Glutamatergic neuron (in vitro differentiated cells): ENCODE measurements at regions not wholly inside any gene's neighbourhood (a gene's known extent, or its start where the extent isn't known, plus 50 kb on each side); places are given as distances from the start of the nearest gene placed in this dataset.

Experiments used
- DNase-seq: peaks from one replicate; pipeline ENCODE4 v3.0.0; 2022
- H3K27ac Mint-ChIP-seq: one replicate; pipeline ENCODE4 v1.8.0; 2020; ENCODE audit warnings: mild to moderate bottlenecking, mixed read lengths, inconsistent platforms; ENCODE audit not compliant: unreplicated experiment
- H3K27me3 Mint-ChIP-seq: one replicate; pipeline ENCODE4 v1.8.0; 2020; ENCODE audit warnings: mild to moderate bottlenecking, moderate library complexity, mixed read lengths, inconsistent platforms; ENCODE audit not compliant: unreplicated experiment
- H3K36me3 Mint-ChIP-seq: one replicate; pipeline ENCODE4 v1.8.0; 2020; ENCODE audit warnings: mild to moderate bottlenecking, mixed read lengths, inconsistent platforms; ENCODE audit not compliant: unreplicated experiment
- H3K4me1 Mint-ChIP-seq: one replicate; pipeline ENCODE4 v1.8.0; 2020; ENCODE audit warnings: mild to moderate bottlenecking, low read depth, mixed read lengths, inconsistent platforms; ENCODE audit not compliant: unreplicated experiment
- H3K4me3 Mint-ChIP-seq: one replicate; pipeline ENCODE4 v1.8.0; 2020; ENCODE audit warnings: mild to moderate bottlenecking, mixed read lengths, inconsistent platforms; ENCODE audit not compliant: unreplicated experiment
- H3K9me3 Mint-ChIP-seq: one replicate; pipeline ENCODE4 v1.8.0; 2020; ENCODE audit warnings: mild to moderate bottlenecking, moderate library complexity, mixed read lengths, inconsistent platforms; ENCODE audit not compliant: unreplicated experiment
- TF ChIP-seq, protein P1 (sequence below): fragments of 200-600 bp; sonication (generic); IDR thresholded peaks from one replicate; pipeline ENCODE4 v1.5.0; 2021; ENCODE audit not compliant: partially characterized antibody, unreplicated experiment

DNA sequence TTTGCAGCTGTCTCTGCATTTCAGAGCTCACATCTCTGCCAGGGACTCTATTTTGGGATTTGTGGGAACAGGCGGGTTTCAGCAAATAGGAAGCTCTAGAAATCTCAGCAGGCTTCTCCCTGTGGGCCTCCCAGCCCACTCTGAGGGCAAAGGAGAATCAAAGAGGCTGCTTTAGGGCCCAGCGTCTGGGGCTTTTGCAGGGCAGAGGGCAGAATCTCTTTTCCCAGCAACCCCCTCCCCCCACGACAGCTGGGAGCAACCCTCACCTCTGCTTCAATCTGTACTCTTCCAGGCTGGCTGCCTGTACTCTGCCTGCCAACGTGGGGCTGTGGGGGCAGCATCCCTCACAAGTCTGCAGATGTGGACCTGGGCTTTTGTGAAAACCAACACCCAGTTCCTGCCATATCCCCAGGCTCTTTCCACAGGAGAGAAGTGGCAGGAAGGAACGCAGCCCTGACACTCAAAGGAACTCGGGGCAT lies 529.6 kb upstream of the TBX3 start:
- H3K27ac Mint-ChIP-seq, result peak overlapping the region; percentile 45
- peaks cover 8% of the 10 kb centered on the region for H3K9me3 Mint-ChIP-seq
- H3K36me3 Mint-ChIP-seq, result peaks cover 11% of the 10 kb centered on the region
- H3K4me1 Mint-ChIP-seq, result peaks cover 12% of the 10 kb centered on the region
- peak; percentile 59 for DNase-seq
- H3K27me3 Mint-ChIP-seq, result peaks cover 5% of the 10 kb centered on the region
- TF ChIP-seq, protein P1, sequence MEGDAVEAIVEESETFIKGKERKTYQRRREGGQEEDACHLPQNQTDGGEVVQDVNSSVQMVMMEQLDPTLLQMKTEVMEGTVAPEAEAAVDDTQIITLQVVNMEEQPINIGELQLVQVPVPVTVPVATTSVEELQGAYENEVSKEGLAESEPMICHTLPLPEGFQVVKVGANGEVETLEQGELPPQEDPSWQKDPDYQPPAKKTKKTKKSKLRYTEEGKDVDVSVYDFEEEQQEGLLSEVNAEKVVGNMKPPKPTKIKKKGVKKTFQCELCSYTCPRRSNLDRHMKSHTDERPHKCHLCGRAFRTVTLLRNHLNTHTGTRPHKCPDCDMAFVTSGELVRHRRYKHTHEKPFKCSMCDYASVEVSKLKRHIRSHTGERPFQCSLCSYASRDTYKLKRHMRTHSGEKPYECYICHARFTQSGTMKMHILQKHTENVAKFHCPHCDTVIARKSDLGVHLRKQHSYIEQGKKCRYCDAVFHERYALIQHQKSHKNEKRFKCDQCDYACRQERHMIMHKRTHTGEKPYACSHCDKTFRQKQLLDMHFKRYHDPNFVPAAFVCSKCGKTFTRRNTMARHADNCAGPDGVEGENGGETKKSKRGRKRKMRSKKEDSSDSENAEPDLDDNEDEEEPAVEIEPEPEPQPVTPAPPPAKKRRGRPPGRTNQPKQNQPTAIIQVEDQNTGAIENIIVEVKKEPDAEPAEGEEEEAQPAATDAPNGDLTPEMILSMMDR, result no peak
- peak overlapping the region; percentile 53 for H3K4me3 Mint-ChIP-seq

DNA sequence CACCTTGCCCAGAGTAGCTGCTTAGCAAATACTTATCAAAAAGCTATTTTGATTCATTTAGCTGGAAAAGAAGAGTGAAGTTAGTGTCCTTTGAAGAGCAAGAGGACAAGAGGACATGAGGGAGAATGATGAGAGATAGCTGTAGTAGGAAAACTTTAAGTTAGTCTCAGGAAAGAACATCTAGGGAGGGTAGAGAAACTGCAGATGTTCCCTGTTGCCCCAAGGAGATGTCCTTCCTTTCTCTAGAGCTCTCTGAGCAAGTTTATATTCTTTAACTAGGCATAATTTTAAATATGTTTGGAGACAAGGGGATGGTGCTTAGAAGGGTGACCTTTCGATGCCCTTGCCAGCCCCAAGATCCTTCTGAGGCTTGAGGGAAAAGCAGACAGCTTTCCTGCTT lies 529.1 kb upstream of the TBX3 start:
- Mint-ChIP-seq H3K27ac (no peak overlapping the region), H3K27me3 (peaks cover 4% of the 10 kb centered on the region), H3K4me1 (peaks cover 12% of the 10 kb centered on the region), H3K4me3 (no peak overlapping the region), H3K9me3 (peaks cover 8% of the 10 kb centered on the region), H3K36me3 (peaks cover 11% of the 10 kb centered on the region)
- TF ChIP-seq, protein P1, result no peak
- DNase-seq, result no peak

DNA sequence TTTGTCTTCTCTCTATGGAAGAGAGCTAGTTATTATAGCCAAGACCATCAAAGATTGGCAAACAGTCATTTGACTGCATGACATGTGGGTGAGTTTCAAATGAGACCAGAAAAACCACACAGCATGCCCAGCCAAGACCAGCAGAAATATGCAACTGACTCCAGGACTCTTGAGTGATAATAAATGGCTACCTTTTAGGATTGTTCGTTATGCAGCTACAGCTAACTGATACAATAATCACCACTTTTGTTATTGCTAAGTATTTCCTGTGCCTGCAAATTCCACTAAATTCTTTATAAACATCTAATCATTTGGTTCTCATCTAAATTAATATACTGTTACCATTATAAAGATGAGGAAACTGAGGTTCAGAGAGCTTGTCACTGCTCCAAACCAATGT lies 528.4 kb upstream of the TBX3 start:
- TF ChIP-seq, protein P1, result no peak
- Mint-ChIP-seq H3K27me3 (peaks cover 3% of the 10 kb centered on the region), H3K4me3 (no peak overlapping the region), H3K9me3 (peaks cover 8% of the 10 kb centered on the region), H3K4me1 (peaks cover 12% of the 10 kb centered on the region), H3K27ac (no peak overlapping the region), H3K36me3 (peaks cover 11% of the 10 kb centered on the region)
- DNase-seq, result no peak

DNA sequence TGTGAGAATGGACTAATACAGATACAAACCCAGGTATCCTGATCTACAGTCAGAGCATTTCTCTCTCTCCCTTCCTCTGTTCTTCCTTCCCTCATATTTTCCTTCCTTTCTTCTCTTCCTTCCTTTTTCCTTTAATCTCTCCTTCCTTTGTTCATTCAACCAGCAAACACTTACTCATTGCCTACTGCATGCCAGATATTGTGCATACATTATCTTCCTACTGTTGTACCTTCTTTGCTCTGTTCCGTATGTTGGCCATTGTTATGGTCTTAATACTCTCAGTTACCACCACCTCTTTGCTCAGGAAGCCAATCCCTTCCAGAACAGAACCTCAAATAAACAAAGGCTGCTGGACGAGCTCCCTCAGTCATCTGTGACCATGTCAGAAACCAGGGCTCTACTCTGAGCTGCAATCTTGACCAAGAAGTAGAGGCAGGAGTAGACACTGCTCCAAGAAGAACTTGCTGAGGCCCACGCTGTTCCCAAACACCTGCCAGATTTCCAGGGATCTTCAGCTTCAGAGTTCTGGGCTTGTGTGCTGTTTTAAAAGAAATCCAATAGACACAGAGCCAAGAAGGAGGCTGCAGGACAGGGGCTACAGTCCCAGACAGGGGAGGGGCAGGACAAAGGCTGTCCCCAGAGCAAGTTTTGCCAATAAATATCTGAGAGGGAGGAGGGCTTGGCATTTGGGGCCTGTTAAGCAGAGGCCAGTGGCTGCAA lies 526.7 kb upstream of the TBX3 start:
- TF ChIP-seq, protein P1, result no peak
- DNase-seq, result no peak
- Mint-ChIP-seq H3K9me3 (peaks cover 8% of the 10 kb centered on the region), H3K4me1 (peaks cover 12% of the 10 kb centered on the region), H3K36me3 (peaks cover 11% of the 10 kb centered on the region), H3K27me3 (peaks cover 3% of the 10 kb centered on the region), H3K4me3 (no peak overlapping the region), H3K27ac (no peak overlapping the region)

DNA sequence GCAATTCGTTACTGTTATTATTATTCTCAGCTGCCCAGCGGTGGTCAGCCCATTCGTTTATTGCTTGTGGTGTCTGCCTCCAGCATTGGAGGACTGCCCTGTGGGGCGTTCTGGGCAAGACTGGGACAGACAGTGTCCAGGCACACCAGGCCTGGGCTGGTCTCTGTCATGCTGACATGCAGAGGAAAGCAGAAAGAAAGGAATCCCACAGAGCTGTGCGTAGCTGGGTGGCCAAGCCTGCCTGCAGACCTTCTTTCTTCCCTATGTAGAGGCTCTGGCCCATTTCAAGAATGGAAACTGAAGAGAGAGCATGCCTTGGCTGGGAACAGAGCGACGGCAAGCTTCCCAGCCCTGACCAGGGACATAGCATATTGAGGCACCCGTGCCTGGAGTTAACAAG lies 525.3 kb upstream of the TBX3 start:
- TF ChIP-seq, protein P1, result no peak
- Mint-ChIP-seq H3K36me3 (peaks cover 11% of the 10 kb centered on the region), H3K4me3 (no peak overlapping the region), H3K27ac (no peak overlapping the region), H3K27me3 (peaks cover 3% of the 10 kb centered on the region), H3K4me1 (peaks cover 12% of the 10 kb centered on the region), H3K9me3 (peaks cover 8% of the 10 kb centered on the region)
- DNase-seq, result no peak
